ENCODE measurements at regions not wholly inside any gene's neighbourhood (a gene's known extent, or its start where the extent isn't known, plus 50 kb on each side); places are given as distances from the start of the nearest gene placed in this dataset.

DNA sequence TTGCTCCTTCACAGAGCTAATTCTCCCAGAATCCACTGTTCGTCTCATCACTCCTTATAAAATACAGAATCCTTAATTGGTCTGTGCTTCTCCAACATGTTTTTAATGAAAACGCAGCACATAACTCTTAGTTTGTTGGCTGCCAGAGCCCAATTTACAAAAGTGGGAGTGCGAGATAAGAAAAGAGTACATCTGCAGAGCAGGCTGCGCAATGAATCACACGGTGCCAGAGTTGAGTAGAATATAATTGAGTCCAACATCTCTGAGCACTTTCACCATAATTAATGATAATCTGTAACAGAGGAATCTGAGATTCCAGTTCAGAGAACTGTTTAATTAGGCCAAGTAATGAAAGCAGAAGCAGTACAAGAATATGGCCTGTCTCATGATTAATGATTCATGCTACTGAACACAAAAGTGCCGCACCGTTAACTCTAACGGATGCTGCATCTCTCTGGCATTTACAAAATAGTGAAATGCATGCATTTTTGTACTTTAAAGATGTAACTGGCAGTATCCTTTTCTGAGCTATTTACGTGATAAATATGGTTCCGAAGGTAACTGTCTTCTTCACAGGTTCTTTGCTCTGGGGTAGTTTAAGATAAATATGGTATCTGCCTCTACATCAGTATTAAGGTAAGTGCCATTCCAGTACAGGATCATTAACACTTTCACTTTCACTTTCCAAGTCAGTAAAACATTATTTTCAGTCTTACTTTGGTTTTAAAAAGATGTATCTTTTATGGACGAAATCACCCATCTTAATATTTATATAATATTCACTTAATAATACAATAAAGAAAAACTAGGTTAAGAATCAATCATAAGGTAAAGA lies 785.6 kb downstream of the NR4A2 start:
- TF ChIP-seq, protein P1, sequence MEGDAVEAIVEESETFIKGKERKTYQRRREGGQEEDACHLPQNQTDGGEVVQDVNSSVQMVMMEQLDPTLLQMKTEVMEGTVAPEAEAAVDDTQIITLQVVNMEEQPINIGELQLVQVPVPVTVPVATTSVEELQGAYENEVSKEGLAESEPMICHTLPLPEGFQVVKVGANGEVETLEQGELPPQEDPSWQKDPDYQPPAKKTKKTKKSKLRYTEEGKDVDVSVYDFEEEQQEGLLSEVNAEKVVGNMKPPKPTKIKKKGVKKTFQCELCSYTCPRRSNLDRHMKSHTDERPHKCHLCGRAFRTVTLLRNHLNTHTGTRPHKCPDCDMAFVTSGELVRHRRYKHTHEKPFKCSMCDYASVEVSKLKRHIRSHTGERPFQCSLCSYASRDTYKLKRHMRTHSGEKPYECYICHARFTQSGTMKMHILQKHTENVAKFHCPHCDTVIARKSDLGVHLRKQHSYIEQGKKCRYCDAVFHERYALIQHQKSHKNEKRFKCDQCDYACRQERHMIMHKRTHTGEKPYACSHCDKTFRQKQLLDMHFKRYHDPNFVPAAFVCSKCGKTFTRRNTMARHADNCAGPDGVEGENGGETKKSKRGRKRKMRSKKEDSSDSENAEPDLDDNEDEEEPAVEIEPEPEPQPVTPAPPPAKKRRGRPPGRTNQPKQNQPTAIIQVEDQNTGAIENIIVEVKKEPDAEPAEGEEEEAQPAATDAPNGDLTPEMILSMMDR (IDR thresholded peaks at IDR 0.05; ENCODE audit: low read depth, low read length): no peak
- TF ChIP-seq POLR2A (IDR thresholded peaks at IDR 0.05; ENCODE audit: extremely low read depth, insufficient read length): no peak

Measured in NB4 (cell line).